HG02840 (cell line): ENCODE measurements at regions not wholly inside any gene's neighbourhood (a gene's known extent, or its start where the extent isn't known, plus 50 kb on each side); places are given as distances from the start of the nearest gene placed in this dataset.

Experiments
- ATAC-seq: cut with Tn5 transposase; IDR thresholded peaks from one replicate; pipeline ENCODE4 v1.9.1; 2021; ENCODE audit warnings: mild to moderate bottlenecking, moderate library complexity, moderate number of reproducible peaks; ENCODE audit not compliant: unreplicated experiment, low FRiP score

- ATAC-seq = no peak
Observed at GRCh38 chr13:44116562-44117332, 237.0 kb downstream of the LACC1 start.

GRCh38 chr13:44117351-44117750 lies 237.6 kb downstream of the LACC1 start:
- no peak for ATAC-seq

- ATAC-seq = no peak
Observed at GRCh38 chr13:44117816-44118215, 238.1 kb downstream of the LACC1 start.

- no peak for ATAC-seq
Observed at GRCh38 chr13:44118881-44119280, 239.2 kb downstream of the LACC1 start.

GRCh38 chr13:44120043-44120442 lies 240.3 kb downstream of the LACC1 start:
- ATAC-seq = no peak

- ATAC-seq = no peak
Observed at GRCh38 chr13:44120849-44121755, 241.4 kb downstream of the LACC1 start.

GRCh38 chr13:44124352-44124751 lies 244.6 kb downstream of the LACC1 start:
- no peak for ATAC-seq

- no peak for ATAC-seq
Observed at GRCh38 chr13:44125943-44126469, 246.3 kb downstream of the LACC1 start.

GRCh38 chr13:44128552-44129001 lies 245.0 kb upstream of the SERP2 start:
- ATAC-seq = no peak

- ATAC-seq = no peak
Observed at GRCh38 chr13:44129418-44129817, 244.2 kb upstream of the SERP2 start.

GRCh38 chr13:44131069-44131614 lies 242.5 kb upstream of the SERP2 start:
- ATAC-seq = no peak

GRCh38 chr13:44132710-44133109 lies 240.9 kb upstream of the SERP2 start:
- ATAC-seq = no peak

- no peak for ATAC-seq
Observed at GRCh38 chr13:44133626-44134025, 240.0 kb upstream of the SERP2 start.

GRCh38 chr13:44135566-44135965 lies 238.1 kb upstream of the SERP2 start:
- no peak for ATAC-seq

GRCh38 chr13:44136696-44137268 lies 236.8 kb upstream of the SERP2 start:
- ATAC-seq = no peak

- ATAC-seq = no peak
Observed at GRCh38 chr13:44137466-44137865, 236.2 kb upstream of the SERP2 start.

- no peak for ATAC-seq
Observed at GRCh38 chr13:44140146-44140545, 233.5 kb upstream of the SERP2 start.

- no peak for ATAC-seq
Observed at GRCh38 chr13:44140888-44141724, 232.5 kb upstream of the SERP2 start.

GRCh38 chr13:44141725-44142539 lies 231.7 kb upstream of the SERP2 start:
- ATAC-seq = peak; percentile 100
